DOHH2 (cell line): ENCODE measurements at regions not wholly inside any gene's neighbourhood (a gene's known extent, or its start where the extent isn't known, plus 50 kb on each side); places are given as distances from the start of the nearest gene placed in this dataset.

Experiments
- CTCF ChIP-seq: fragments of 200-600 bp; sonication (generic); IDR thresholded peaks from one replicate; pipeline ENCODE4 v1.5.1; 2014; ENCODE audit warnings: antibody characterized with exemption, mild to moderate bottlenecking, low read depth, low read length; ENCODE audit not compliant: poor library complexity, severe bottlenecking
- EZH2phosphoT487 ChIP-seq: fragments of 200-600 bp; sonication (generic); IDR thresholded peaks from 2 replicates; pipeline ENCODE4 v1.6.1; 2017; ENCODE audit warnings: borderline replicate concordance, mild to moderate bottlenecking, antibody characterized with exemption, low read length, moderate library complexity, mixed read lengths

- TF ChIP-seq CTCF: no peak
- TF ChIP-seq EZH2phosphoT487: no peak
Measured at GRCh38 chr2:176795823-176796222, 416.8 kb upstream of the HNRNPA3 start.
